Activated T-cell treated with anti-CD3 and anti-CD28 coated beads, Interleukin-2, amount 50 U/mL, for 72 hours (primary cell): ENCODE measurements at regions not wholly inside any gene's neighbourhood (a gene's known extent, or its start where the extent isn't known, plus 50 kb on each side); places are given as distances from the start of the nearest gene placed in this dataset.
"Not testable (repeated sequence)": the region's sequence is repeated elsewhere in the genome, so short reads cannot be mapped to it uniquely, and the experiment has no call there.

Experiments used
- ATAC-seq, 2 donors: fragments of 150-1000 bp; cut with Tn5 transposase; replicated peaks in 1 of 2; 2 replicates each; pipeline ENCODE4 v1.10.0; 2021; ENCODE audit warnings: moderate library complexity in 2 of 2, mild to moderate bottlenecking in 1 of 2
- DNase-seq, 2 donors: peaks; one replicate each; pipeline ENCODE4 v3.0.0; 2021 to 2022; ENCODE audit warnings: mixed read lengths in 1 of 2
- H3K27ac Mint-ChIP-seq: one replicate; pipeline ENCODE4 v1.8.0; 2022; ENCODE audit warnings: mild to moderate bottlenecking, moderate library complexity, mixed read lengths
- H3K27me3 Mint-ChIP-seq: one replicate; pipeline ENCODE4 v1.8.0; 2022; ENCODE audit warnings: low read depth, mixed read lengths
- H3K36me3 Mint-ChIP-seq, 2 donors: one replicate each; pipeline ENCODE4 v1.8.0; 2022; ENCODE audit warnings: mixed read lengths in 2 of 2, mild to moderate bottlenecking in 1 of 2; ENCODE audit not compliant: insufficient read depth in 2 of 2
- H3K4me1 Mint-ChIP-seq: one replicate; pipeline ENCODE4 v1.8.0; 2022; ENCODE audit warnings: low read depth, mixed read lengths
- H3K4me3 Mint-ChIP-seq, 2 donors: one replicate each; pipeline ENCODE4 v1.8.0; 2022; ENCODE audit warnings: mild to moderate bottlenecking in 2 of 2, mixed read lengths in 2 of 2, moderate library complexity in 2 of 2
- H3K9me3 Mint-ChIP-seq, 2 donors: one replicate each; pipeline ENCODE4 v1.8.0; 2022; ENCODE audit warnings: mixed read lengths in 2 of 2

GRCh38 chr3:103271575-103271974 lies 836.8 kb downstream of the ZPLD1 start:
- Mint-ChIP-seq H3K36me3 (no peaks in the 10 kb centered on the region), H3K27ac (no peak overlapping the region), H3K27me3 (no peaks in the 10 kb centered on the region), H3K4me3 (no peak overlapping the region), H3K9me3 (peaks cover 7 to 9% of the 10 kb centered on the region in 2 donors), H3K4me1 (no peaks in the 10 kb centered on the region)
- no peak for ATAC-seq
- no peak for DNase-seq

GRCh38 chr3:103295974-103296570 lies 861.3 kb downstream of the ZPLD1 start:
- H3K27me3 Mint-ChIP-seq = no peaks in the 10 kb centered on the region
- no peaks in the 10 kb centered on the region for H3K4me1 Mint-ChIP-seq
- H3K4me3 Mint-ChIP-seq = no peak overlapping the region
- DNase-seq (no peak), ATAC-seq (no peak)
- no peaks in the 10 kb centered on the region for H3K36me3 Mint-ChIP-seq
- no peak overlapping the region for H3K27ac Mint-ChIP-seq
- peaks cover 0 to 1% of the 10 kb centered on the region in 2 donors for H3K9me3 Mint-ChIP-seq

- not testable (repeated sequence) for H3K4me3 Mint-ChIP-seq
These were observed 862.7 kb downstream of the ZPLD1 start for GRCh38 chr3:103297502-103297901.

DNA sequence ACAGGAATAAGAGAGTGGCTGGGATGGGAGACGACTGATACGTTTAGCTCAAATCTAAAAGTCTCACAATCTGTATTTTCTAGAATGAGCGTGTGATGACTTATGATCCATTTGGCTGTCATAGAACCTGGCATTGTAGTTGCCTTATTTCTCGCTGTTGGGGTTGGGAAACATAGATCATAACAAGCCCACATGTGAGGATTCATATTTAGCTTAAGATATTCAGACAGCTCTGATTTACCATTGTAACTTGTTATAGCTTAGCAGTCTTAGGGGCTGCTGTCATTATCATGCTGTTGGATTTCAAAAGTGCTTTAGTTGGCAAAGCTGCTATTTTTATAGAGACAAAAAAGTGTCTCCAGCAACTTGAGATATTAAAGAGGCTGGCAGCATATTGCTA lies 871.3 kb downstream of the ZPLD1 start:
- DNase-seq (no peak), ATAC-seq (no peak)
- H3K36me3 Mint-ChIP-seq = peaks cover 0 to 2% of the 10 kb centered on the region in 2 donors
- peaks cover 3 to 5% of the 10 kb centered on the region in 2 donors for H3K9me3 Mint-ChIP-seq
- H3K27ac Mint-ChIP-seq = no peak overlapping the region
- no peaks in the 10 kb centered on the region for H3K4me1 Mint-ChIP-seq
- no peak overlapping the region for H3K4me3 Mint-ChIP-seq
- no peaks in the 10 kb centered on the region for H3K27me3 Mint-ChIP-seq

More at GRCh38 chr3:103297502-103297901, 862.7 kb downstream of the ZPLD1 start:
- not testable (repeated sequence) for H3K9me3 Mint-ChIP-seq, ATAC-seq, H3K27ac Mint-ChIP-seq, H3K36me3 Mint-ChIP-seq, DNase-seq, H3K27me3 Mint-ChIP-seq, H3K4me1 Mint-ChIP-seq

DNA sequence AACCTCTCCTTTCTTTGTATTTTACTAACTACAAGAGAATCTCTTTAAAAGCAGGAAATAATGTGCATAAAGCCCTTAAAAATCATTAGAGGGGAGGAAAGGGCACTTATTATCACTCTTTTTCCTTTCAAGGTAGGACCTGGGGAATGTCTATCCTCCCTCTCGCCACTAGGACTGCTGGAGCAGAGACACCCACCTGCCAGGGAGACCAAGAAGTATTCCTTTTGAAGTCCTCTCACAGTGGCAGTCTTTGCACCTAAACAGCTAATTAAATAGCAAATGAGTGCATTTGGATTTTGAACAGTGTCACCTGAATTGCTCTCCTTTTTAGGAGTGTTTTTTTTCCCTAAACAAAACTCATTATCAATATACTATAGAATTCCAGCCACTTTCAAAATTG lies 874.1 kb downstream of the ZPLD1 start:
- DNase-seq = no peak
- ATAC-seq = no peak
- Mint-ChIP-seq H3K36me3 (no peaks in the 10 kb centered on the region), H3K4me1 (no peaks in the 10 kb centered on the region), H3K27me3 (no peaks in the 10 kb centered on the region), H3K9me3 (peaks cover 0 to 4% of the 10 kb centered on the region in 2 donors), H3K4me3 (no peak overlapping the region), H3K27ac (no peak overlapping the region)

- DNase-seq = no peak
- H3K27ac Mint-ChIP-seq = no peak overlapping the region
- no peaks in the 10 kb centered on the region for H3K27me3 Mint-ChIP-seq
- H3K4me3 Mint-ChIP-seq = no peak overlapping the region
- peaks cover 3 to 4% of the 10 kb centered on the region in 2 donors for H3K9me3 Mint-ChIP-seq
- ATAC-seq = no peak
- no peaks in the 10 kb centered on the region for H3K4me1 Mint-ChIP-seq
- H3K36me3 Mint-ChIP-seq = no peaks in the 10 kb centered on the region
These were observed 885.1 kb downstream of the ZPLD1 start for GRCh38 chr3:103319912-103320311.

GRCh38 chr3:103337179-103337845 lies 902.5 kb downstream of the ZPLD1 start:
- DNase-seq = no peak
- Mint-ChIP-seq H3K27me3 (no peaks in the 10 kb centered on the region), H3K4me3 (no peak overlapping the region), H3K4me1 (no peaks in the 10 kb centered on the region), H3K27ac (no peak overlapping the region), H3K36me3 (no peaks in the 10 kb centered on the region), H3K9me3 (peaks cover 2% of the 10 kb centered on the region in 2 donors)
- ATAC-seq = no peak

DNA sequence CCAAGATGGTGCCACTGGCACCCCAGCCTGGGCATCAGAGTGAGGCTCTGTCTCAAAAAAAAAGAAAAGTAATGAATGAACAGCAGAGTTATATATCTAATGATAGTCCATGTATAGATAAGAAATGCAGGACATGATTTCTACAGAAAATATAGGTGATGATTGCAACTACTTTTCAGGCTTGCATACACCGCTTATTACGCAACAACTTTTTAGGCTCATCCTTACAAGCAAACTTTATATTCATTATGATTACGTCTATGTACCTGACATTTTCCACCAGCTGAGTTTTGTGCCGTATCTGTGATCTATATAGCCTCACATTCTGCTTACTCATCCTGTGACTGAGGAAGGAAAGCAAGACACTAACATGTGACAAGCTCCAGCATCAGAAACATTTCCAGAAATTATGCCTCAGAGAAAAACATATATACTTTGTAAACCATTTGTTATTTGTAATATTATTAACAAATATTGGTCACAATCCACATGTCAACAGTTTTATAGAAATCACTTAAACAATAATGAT lies 906.3 kb downstream of the ZPLD1 start:
- Mint-ChIP-seq H3K4me1 (no peaks in the 10 kb centered on the region), H3K9me3 (peaks cover 0 to 1% of the 10 kb centered on the region in 2 donors), H3K4me3 (no peak overlapping the region), H3K27me3 (no peaks in the 10 kb centered on the region), H3K27ac (no peak overlapping the region), H3K36me3 (no peaks in the 10 kb centered on the region)
- DNase-seq = no peak
- ATAC-seq = no peak

GRCh38 chr3:103342205-103342731 lies 907.5 kb downstream of the ZPLD1 start:
- Mint-ChIP-seq H3K4me3 (no peak overlapping the region), H3K27me3 (no peaks in the 10 kb centered on the region), H3K36me3 (no peaks in the 10 kb centered on the region), H3K27ac (no peak overlapping the region), H3K9me3 (peaks cover 0 to 1% of the 10 kb centered on the region in 2 donors), H3K4me1 (no peaks in the 10 kb centered on the region)
- DNase-seq = no peak
- ATAC-seq = no peak

DNA sequence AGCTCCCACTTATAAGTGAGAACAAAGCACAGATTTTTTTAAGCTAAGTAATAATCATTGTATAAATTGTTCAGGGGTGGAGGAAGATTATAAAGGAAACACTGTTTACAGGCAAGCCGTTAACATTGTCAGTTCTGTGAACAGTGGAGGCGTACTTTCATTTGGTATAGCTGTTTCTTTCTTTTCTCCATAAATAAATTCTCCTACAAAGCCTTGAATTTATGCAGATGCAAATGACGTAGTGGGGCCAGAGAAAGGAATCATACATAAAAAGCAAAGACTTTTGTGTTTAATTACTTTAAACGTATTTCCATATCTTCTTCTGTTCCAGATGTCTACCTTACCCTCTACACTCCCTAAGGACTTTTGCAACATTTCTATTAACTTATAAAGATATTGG lies 914.9 kb downstream of the ZPLD1 start:
- Mint-ChIP-seq H3K36me3 (no peaks in the 10 kb centered on the region), H3K27me3 (no peaks in the 10 kb centered on the region), H3K9me3 (no peaks in the 10 kb centered on the region), H3K27ac (no peak overlapping the region), H3K4me3 (no peak overlapping the region), H3K4me1 (no peaks in the 10 kb centered on the region)
- DNase-seq (no peak), ATAC-seq (no peak)

DNA sequence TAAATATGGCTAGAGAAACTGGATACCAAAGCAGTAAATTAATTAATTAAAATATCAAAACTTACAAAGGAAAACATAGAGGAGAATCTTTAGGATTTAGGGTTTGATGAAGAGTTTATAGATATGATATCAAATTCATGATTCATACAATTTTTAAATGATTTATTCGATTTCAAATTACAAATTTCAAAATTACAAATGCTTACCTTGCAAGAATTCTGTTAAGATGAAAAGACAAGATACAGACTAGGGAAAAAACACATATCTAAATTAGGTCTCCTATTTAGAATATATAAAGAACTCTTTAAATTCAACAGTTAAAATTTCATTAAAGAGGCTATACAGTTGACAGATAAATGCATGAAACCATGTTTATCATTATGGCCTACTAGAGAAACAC lies 930.7 kb downstream of the ZPLD1 start:
- Mint-ChIP-seq H3K27me3 (no peaks in the 10 kb centered on the region), H3K27ac (no peak overlapping the region), H3K4me1 (no peaks in the 10 kb centered on the region), H3K4me3 (no peak overlapping the region), H3K9me3 (no peaks in the 10 kb centered on the region), H3K36me3 (no peaks in the 10 kb centered on the region)
- no peak for DNase-seq
- ATAC-seq = no peak

DNA sequence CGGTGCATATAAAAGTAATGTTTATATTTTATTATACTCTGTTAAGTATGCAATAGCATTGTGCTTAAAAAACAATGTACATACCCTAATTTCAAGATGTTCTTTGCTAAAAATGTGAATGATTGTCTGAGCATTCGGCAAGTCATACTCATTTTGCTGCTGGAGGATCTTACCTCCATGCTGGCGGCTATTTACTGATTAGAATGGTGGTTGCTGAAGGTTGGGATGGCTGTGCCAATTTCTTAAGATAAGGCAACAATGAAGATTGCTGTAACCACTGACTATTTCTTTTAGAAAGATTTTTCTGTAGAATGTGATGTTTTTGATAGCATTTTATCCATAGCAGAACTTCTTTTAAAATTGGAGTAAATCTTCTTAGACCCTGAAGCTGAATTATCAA lies 932.7 kb downstream of the ZPLD1 start:
- H3K4me1 Mint-ChIP-seq = no peaks in the 10 kb centered on the region
- H3K27me3 Mint-ChIP-seq = no peaks in the 10 kb centered on the region

DNA sequence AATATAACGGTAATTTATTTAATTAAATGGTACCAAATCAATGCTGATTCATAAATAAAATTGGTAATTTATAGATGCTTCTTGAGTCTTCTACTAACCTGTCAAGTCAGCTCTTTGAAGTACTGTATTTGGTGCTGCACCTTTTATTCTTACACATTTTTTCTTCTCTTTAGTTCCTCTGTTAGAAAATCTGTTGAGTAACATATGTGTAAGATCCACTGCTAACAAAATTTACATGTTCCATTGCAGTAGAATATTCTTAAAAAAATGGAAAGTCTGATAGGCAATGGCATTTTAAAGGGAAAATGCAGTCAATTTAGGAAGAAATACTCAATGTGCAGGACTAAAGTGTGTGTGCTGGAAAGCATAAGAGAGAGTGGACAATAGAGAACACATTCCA lies 936.6 kb downstream of the ZPLD1 start:
- Mint-ChIP-seq H3K27me3 (no peaks in the 10 kb centered on the region), H3K27ac (no peak overlapping the region), H3K4me1 (no peaks in the 10 kb centered on the region), H3K36me3 (no peaks in the 10 kb centered on the region), H3K4me3 (no peak overlapping the region), H3K9me3 (no peaks in the 10 kb centered on the region)
- ATAC-seq (no peak), DNase-seq (no peak)

More for the DNA sequence above, 932.7 kb downstream of the ZPLD1 start:
- H3K27ac Mint-ChIP-seq = no peak overlapping the region
- ATAC-seq (no peak), DNase-seq (no peak)
- H3K4me3 Mint-ChIP-seq = no peak overlapping the region
- H3K36me3 Mint-ChIP-seq = no peaks in the 10 kb centered on the region
- H3K9me3 Mint-ChIP-seq = no peaks in the 10 kb centered on the region
